IMR-90 (cell line): ENCODE measurements at regions not wholly inside any gene's neighbourhood (a gene's known extent, or its start where the extent isn't known, plus 50 kb on each side); places are given as distances from the start of the nearest gene placed in this dataset.

Experiments
- CTCF ChIP-seq: conservative IDR thresholded peaks from 2 replicates; pipeline ENCODE4 v1.5.1; 2012; ENCODE audit warnings: mild to moderate bottlenecking, low read depth, low read length, improper control_type of control experiment
- FOS ChIP-seq: fragments of 150-350 bp; IDR thresholded peaks from 2 replicates; pipeline ENCODE4 v1.6.1; 2016; ENCODE audit warnings: low read depth, low read length
- MXI1 ChIP-seq: IDR thresholded peaks from 2 replicates; pipeline ENCODE4 v1.6.1; 2012; ENCODE audit warnings: low read depth, mild to moderate bottlenecking, low read length, moderate library complexity, borderline replicate concordance
- POLR2A ChIP-seq: IDR thresholded peaks from 2 replicates; pipeline ENCODE4 v1.6.1; 2012; ENCODE audit warnings: mild to moderate bottlenecking, low read depth, low read length
- RAD21 ChIP-seq: IDR thresholded peaks from 2 replicates; pipeline ENCODE4 v1.6.1; 2012; ENCODE audit warnings: low read length, improper control_type of control experiment
- RCOR1 ChIP-seq: IDR thresholded peaks from 2 replicates; pipeline ENCODE4 v1.6.1; 2012; ENCODE audit warnings: mild to moderate bottlenecking, low read length, improper control_type of control experiment; ENCODE audit not compliant: insufficient replicate concordance
- RFX5 ChIP-seq: IDR thresholded peaks from 2 replicates; pipeline ENCODE4 v1.8.0; 2012; ENCODE audit warnings: low read depth, mild to moderate bottlenecking, low read length, moderate library complexity
- SMC3 ChIP-seq: fragments of 150-350 bp; IDR thresholded peaks from 2 replicates; pipeline ENCODE4 v1.6.1; 2016; ENCODE audit warnings: low read depth, mild to moderate bottlenecking, antibody characterized with exemption, low read length, moderate library complexity
- TF ChIP-seq, protein P1 (sequence below): fragments of 150-350 bp; IDR thresholded peaks from 2 replicates; pipeline ENCODE4 v1.6.1; 2016; ENCODE audit warnings: low read depth, mild to moderate bottlenecking, low read length, moderate library complexity, borderline replicate concordance

DNA sequence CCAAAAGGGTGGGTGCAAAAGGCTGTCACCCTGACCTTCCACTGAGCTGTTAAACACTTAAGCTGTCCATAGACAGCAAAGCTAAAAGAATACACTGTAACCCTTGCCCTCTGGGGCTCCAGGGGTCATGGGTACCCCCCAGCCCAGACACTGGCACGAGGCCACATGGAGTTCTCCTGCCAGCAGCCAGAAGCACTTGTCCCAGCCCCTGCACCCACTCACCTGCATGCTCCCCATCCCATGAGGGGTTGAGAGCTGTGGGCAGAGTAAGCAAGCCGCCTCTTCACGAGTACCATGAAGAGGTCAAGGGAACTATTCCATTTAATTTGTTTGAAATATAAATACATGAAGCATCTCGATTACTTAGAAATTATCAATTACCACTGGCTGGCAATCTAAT is 867.1 kb upstream of the ZEB2 start:
- no peak for TF ChIP-seq RAD21
- TF ChIP-seq CTCF: no peak
- TF ChIP-seq MXI1: no peak
- no peak for TF ChIP-seq POLR2A
- no peak for TF ChIP-seq FOS
- TF ChIP-seq SMC3: no peak
- no peak for TF ChIP-seq RCOR1
- TF ChIP-seq RFX5: no peak
- TF ChIP-seq, protein P1, sequence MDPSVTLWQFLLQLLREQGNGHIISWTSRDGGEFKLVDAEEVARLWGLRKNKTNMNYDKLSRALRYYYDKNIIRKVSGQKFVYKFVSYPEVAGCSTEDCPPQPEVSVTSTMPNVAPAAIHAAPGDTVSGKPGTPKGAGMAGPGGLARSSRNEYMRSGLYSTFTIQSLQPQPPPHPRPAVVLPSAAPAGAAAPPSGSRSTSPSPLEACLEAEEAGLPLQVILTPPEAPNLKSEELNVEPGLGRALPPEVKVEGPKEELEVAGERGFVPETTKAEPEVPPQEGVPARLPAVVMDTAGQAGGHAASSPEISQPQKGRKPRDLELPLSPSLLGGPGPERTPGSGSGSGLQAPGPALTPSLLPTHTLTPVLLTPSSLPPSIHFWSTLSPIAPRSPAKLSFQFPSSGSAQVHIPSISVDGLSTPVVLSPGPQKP: no peak
